ENCODE measurements at regions not wholly inside any gene's neighbourhood (a gene's known extent, or its start where the extent isn't known, plus 50 kb on each side); places are given as distances from the start of the nearest gene placed in this dataset.

- WGBS: 66% methylated on average over 2 of the region's 2 CpGs
- Histone ChIP-seq H3K27me3 (no peaks in the 10 kb centered on the region), H3K4me1 (no peaks in the 10 kb centered on the region), H3K9me3 (no peaks in the 10 kb centered on the region), H3K27ac (no peak overlapping the region), H3K36me3 (no peaks in the 10 kb centered on the region), H3K4me3 (no peak overlapping the region)
- TF ChIP-seq EP300 (IDR thresholded peaks at IDR 0.05) (no peak), POLR2A (IDR thresholded peaks at IDR 0.05) (no peak)
- DNase-seq (ENCODE audit: low spot score in 2 of 2): no peak
Observed at GRCh38 chr18:39701839-39702238, 2136.2 kb upstream of the CELF4 start.

GRCh38 chr18:39701055-39701783 lies 2135.6 kb upstream of the CELF4 start:
- Histone ChIP-seq H3K4me1 (no peaks in the 10 kb centered on the region), H3K36me3 (no peaks in the 10 kb centered on the region), H3K27ac (no peak overlapping the region), H3K9me3 (no peaks in the 10 kb centered on the region), H3K27me3 (no peaks in the 10 kb centered on the region), H3K4me3 (no peak overlapping the region)
- no peak for DNase-seq (ENCODE audit: low spot score in 2 of 2)
- TF ChIP-seq POLR2A (IDR thresholded peaks at IDR 0.05) (no peak), EP300 (IDR thresholded peaks at IDR 0.05) (no peak), CTCF (IDR thresholded peaks at IDR 0.05) (no peak), POLR2AphosphoS5 (IDR thresholded peaks at IDR 0.05) (no peak)
- whole genome bisulfite sequencing: 82% methylated on average over 4 of the region's 4 CpGs

GRCh38 chr18:39699340-39699964 lies 2133.9 kb upstream of the CELF4 start:
- no peaks in the 10 kb centered on the region for H3K4me1 ChIP-seq
- DNase-seq (ENCODE audit: low spot score in 2 of 2): no peak
- no peak for TF ChIP-seq EP300 (IDR thresholded peaks at IDR 0.05)
- TF ChIP-seq POLR2A (IDR thresholded peaks at IDR 0.05): no peak
- TF ChIP-seq CTCF (IDR thresholded peaks at IDR 0.05): no peak
- no peak for TF ChIP-seq POLR2AphosphoS5 (IDR thresholded peaks at IDR 0.05)
- H3K4me3 ChIP-seq: no peak overlapping the region
- H3K36me3 ChIP-seq: no peaks in the 10 kb centered on the region
- H3K27ac ChIP-seq: no peak overlapping the region
- H3K27me3 ChIP-seq: no peaks in the 10 kb centered on the region
- 85% methylated on average over 5 of the region's 5 CpGs for WGBS
- no peaks in the 10 kb centered on the region for H3K9me3 ChIP-seq

- WGBS: 68% methylated on average over 4 of the region's 4 CpGs
- Histone ChIP-seq H3K27ac (no peak overlapping the region), H3K9me3 (no peaks in the 10 kb centered on the region), H3K4me3 (no peak overlapping the region), H3K36me3 (no peaks in the 10 kb centered on the region), H3K4me1 (no peaks in the 10 kb centered on the region), H3K27me3 (no peaks in the 10 kb centered on the region)
- TF ChIP-seq POLR2AphosphoS5 (IDR thresholded peaks at IDR 0.05) (no peak), POLR2A (IDR thresholded peaks at IDR 0.05) (no peak), EP300 (IDR thresholded peaks at IDR 0.05) (no peak), CTCF (IDR thresholded peaks at IDR 0.05) (no peak)
- DNase-seq (ENCODE audit: low spot score in 2 of 2): no peak
Observed at GRCh38 chr18:39698436-39698835, 2132.8 kb upstream of the CELF4 start.

- no peaks in the 10 kb centered on the region for H3K9me3 ChIP-seq
- TF ChIP-seq EP300 (IDR thresholded peaks at IDR 0.05) (no peak), POLR2A (IDR thresholded peaks at IDR 0.05) (no peak), POLR2AphosphoS5 (IDR thresholded peaks at IDR 0.05) (no peak), CTCF (IDR thresholded peaks at IDR 0.05) (no peak)
- WGBS: 100% methylated on average over 1 of the region's 1 CpG
- no peaks in the 10 kb centered on the region for H3K36me3 ChIP-seq
- no peak overlapping the region for H3K27ac ChIP-seq
- H3K4me3 ChIP-seq: no peak overlapping the region
- H3K27me3 ChIP-seq: no peaks in the 10 kb centered on the region
- DNase-seq (ENCODE audit: low spot score in 2 of 2): no peak
- H3K4me1 ChIP-seq: no peaks in the 10 kb centered on the region
Observed at GRCh38 chr18:39693359-39693758, 2127.8 kb upstream of the CELF4 start.
